ENCODE measurements at regions not wholly inside any gene's neighbourhood (a gene's known extent, or its start where the extent isn't known, plus 50 kb on each side); places are given as distances from the start of the nearest gene placed in this dataset.

DNA sequence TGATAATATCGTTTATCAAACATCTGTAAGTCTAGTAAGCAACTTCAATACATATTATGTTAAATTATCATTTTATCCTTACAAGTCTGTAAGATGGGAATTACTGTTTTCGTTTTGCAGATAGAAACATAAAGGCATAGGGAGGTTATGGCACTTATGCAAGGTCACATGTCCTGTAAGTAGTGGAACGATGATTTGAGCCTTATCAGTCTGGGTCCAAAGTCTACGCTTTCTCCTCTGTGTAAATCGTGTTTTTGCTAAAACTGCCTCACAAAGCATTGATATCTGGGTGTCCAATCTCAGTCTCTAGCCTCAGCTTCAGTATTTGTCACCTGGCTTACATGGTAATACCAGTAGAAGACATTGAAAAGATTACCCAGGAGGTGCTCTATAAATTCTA, 174.9 kb upstream of the RASSF8 start:
- H3K9me3 ChIP-seq (ENCODE audit: control insufficient read depth in 4 of 4, low read length in 3 of 4): no peaks in the 10 kb centered on the region
- H3K36me3 ChIP-seq (ENCODE audit: control insufficient read depth in 4 of 4, insufficient read depth in 3 of 4, low read depth in 1 of 4, low read length in 3 of 4): no peaks in the 10 kb centered on the region
- no peak for DNase-seq (ENCODE audit: low spot score)
- TF ChIP-seq, protein P1, sequence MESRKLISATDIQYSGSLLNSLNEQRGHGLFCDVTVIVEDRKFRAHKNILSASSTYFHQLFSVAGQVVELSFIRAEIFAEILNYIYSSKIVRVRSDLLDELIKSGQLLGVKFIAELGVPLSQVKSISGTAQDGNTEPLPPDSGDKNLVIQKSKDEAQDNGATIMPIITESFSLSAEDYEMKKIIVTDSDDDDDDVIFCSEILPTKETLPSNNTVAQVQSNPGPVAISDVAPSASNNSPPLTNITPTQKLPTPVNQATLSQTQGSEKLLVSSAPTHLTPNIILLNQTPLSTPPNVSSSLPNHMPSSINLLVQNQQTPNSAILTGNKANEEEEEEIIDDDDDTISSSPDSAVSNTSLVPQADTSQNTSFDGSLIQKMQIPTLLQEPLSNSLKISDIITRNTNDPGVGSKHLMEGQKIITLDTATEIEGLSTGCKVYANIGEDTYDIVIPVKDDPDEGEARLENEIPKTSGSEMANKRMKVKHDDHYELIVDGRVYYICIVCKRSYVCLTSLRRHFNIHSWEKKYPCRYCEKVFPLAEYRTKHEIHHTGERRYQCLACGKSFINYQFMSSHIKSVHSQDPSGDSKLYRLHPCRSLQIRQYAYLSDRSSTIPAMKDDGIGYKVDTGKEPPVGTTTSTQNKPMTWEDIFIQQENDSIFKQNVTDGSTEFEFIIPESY (IDR thresholded peaks at IDR 0.05): no peak
- H3K4me1 ChIP-seq (ENCODE audit: control insufficient read depth in 4 of 4, insufficient read depth in 4 of 4, low read length in 3 of 4): no peaks in the 10 kb centered on the region
- WGBS: 57% methylated on average over 5 of the region's 5 CpGs
- no peak overlapping the region for H3K9ac ChIP-seq (ENCODE audit: low read depth in 1 of 2, low read length in 2 of 2)
- H3K27ac ChIP-seq (ENCODE audit: low read depth in 1 of 2, low read length in 2 of 2): no peak overlapping the region
- H3K4me3 ChIP-seq (ENCODE audit: low read depth in 1 of 3, low read length in 3 of 3): no peak overlapping the region
- no peaks in the 10 kb centered on the region for H3K27me3 ChIP-seq (ENCODE audit: control insufficient read depth in 4 of 4, insufficient read depth in 4 of 4, low read length in 3 of 4)

GRCh38 chr12:25784669-25785068, 173.8 kb upstream of the RASSF8 start:
- 93% methylated on average over 7 of the region's 7 CpGs for WGBS
- Histone ChIP-seq H3K9me3 (ENCODE audit: control insufficient read depth in 4 of 4, low read length in 3 of 4) (no peaks in the 10 kb centered on the region), H3K4me1 (ENCODE audit: control insufficient read depth in 4 of 4, insufficient read depth in 4 of 4, low read length in 3 of 4) (peaks cover 0 to 4% (median 1%) of the 10 kb centered on the region in 4 donors), H3K36me3 (ENCODE audit: control insufficient read depth in 4 of 4, insufficient read depth in 3 of 4, low read depth in 1 of 4, low read length in 3 of 4) (no peaks in the 10 kb centered on the region), H3K27ac (ENCODE audit: low read depth in 1 of 2, low read length in 2 of 2) (no peak overlapping the region), H3K27me3 (ENCODE audit: control insufficient read depth in 4 of 4, insufficient read depth in 4 of 4, low read length in 3 of 4) (no peaks in the 10 kb centered on the region), H3K4me3 (ENCODE audit: low read depth in 1 of 3, low read length in 3 of 3) (no peak overlapping the region), H3K9ac (ENCODE audit: low read depth in 1 of 2, low read length in 2 of 2) (no peak overlapping the region)
- TF ChIP-seq TAF1 (conservative IDR thresholded peaks at IDR 0.05): no peak
- TF ChIP-seq FOXA1 (IDR thresholded peaks at IDR 0.05): no peak
- no peak for TF ChIP-seq JUND (IDR thresholded peaks at IDR 0.05)
- TF ChIP-seq, protein P2, sequence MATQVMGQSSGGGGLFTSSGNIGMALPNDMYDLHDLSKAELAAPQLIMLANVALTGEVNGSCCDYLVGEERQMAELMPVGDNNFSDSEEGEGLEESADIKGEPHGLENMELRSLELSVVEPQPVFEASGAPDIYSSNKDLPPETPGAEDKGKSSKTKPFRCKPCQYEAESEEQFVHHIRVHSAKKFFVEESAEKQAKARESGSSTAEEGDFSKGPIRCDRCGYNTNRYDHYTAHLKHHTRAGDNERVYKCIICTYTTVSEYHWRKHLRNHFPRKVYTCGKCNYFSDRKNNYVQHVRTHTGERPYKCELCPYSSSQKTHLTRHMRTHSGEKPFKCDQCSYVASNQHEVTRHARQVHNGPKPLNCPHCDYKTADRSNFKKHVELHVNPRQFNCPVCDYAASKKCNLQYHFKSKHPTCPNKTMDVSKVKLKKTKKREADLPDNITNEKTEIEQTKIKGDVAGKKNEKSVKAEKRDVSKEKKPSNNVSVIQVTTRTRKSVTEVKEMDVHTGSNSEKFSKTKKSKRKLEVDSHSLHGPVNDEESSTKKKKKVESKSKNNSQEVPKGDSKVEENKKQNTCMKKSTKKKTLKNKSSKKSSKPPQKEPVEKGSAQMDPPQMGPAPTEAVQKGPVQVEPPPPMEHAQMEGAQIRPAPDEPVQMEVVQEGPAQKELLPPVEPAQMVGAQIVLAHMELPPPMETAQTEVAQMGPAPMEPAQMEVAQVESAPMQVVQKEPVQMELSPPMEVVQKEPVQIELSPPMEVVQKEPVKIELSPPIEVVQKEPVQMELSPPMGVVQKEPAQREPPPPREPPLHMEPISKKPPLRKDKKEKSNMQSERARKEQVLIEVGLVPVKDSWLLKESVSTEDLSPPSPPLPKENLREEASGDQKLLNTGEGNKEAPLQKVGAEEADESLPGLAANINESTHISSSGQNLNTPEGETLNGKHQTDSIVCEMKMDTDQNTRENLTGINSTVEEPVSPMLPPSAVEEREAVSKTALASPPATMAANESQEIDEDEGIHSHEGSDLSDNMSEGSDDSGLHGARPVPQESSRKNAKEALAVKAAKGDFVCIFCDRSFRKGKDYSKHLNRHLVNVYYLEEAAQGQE (IDR thresholded peaks at IDR 0.05): no peak
- no peak for TF ChIP-seq NR2F2 (IDR thresholded peaks at IDR 0.05)
- no peak for TF ChIP-seq GABPA (IDR thresholded peaks at IDR 0.05 in 1 of 2, conservative IDR thresholded peaks at IDR 0.05 in 1 of 2)
- TF ChIP-seq EGR1 (IDR thresholded peaks at IDR 0.05; ENCODE audit: low read depth in 2 of 2): no peak
- TF ChIP-seq FOXA2 (IDR thresholded peaks at IDR 0.05): no peak
- TF ChIP-seq, protein P1 (IDR thresholded peaks at IDR 0.05): no peak
- no peak for TF ChIP-seq RAD21 (IDR thresholded peaks at IDR 0.05)
- TF ChIP-seq, protein P3, sequence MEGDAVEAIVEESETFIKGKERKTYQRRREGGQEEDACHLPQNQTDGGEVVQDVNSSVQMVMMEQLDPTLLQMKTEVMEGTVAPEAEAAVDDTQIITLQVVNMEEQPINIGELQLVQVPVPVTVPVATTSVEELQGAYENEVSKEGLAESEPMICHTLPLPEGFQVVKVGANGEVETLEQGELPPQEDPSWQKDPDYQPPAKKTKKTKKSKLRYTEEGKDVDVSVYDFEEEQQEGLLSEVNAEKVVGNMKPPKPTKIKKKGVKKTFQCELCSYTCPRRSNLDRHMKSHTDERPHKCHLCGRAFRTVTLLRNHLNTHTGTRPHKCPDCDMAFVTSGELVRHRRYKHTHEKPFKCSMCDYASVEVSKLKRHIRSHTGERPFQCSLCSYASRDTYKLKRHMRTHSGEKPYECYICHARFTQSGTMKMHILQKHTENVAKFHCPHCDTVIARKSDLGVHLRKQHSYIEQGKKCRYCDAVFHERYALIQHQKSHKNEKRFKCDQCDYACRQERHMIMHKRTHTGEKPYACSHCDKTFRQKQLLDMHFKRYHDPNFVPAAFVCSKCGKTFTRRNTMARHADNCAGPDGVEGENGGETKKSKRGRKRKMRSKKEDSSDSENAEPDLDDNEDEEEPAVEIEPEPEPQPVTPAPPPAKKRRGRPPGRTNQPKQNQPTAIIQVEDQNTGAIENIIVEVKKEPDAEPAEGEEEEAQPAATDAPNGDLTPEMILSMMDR (IDR thresholded peaks at IDR 0.05; ENCODE audit: low read depth, low read length, missing input control): no peak
- TF ChIP-seq HNF4G (IDR thresholded peaks at IDR 0.05): no peak
- DNase-seq (ENCODE audit: low spot score): no peak

Data from liver (tissue), 8 donors.